GM12878 (cell line): ENCODE measurements at regions not wholly inside any gene's neighbourhood (a gene's known extent, or its start where the extent isn't known, plus 50 kb on each side); places are given as distances from the start of the nearest gene placed in this dataset.

Experiments
- ATAC-seq: fragments of 200-7000 bp; cut with Tn5 transposase; 3 replicates; pipeline ENCODE4 v1.9.1; 2020; ENCODE audit warnings: mild to moderate bottlenecking, moderate library complexity
- BruUV-seq: library from RNA; stranded (reverse); fragments of 400-500 nt; replicated peaks from 2 replicates; lab custom pipeline; 2021; lab: Mats Ljungman, UMichigan
- CTCF ChIA-PET: fragments of 300-600 bp; sonication (Branson Sonifier 250); formaldehyde crosslinking; extraction: SDS; loops from one replicate; lab custom pipeline; 2021; ENCODE audit warnings: inconsistent platforms; lab: Yijun Ruan, JAX
- POLR2A ChIA-PET: fragments of 350-600 bp; formaldehyde crosslinking; extraction: SDS; loops from one replicate; lab custom pipeline; 2021; ENCODE audit warnings: inconsistent platforms; lab: Charles Lee
- RAD21 ChIA-PET: fragments of 300-600 bp; sonication (Branson Sonifier 250); formaldehyde crosslinking; loops from one replicate; lab custom pipeline; 2023; ENCODE audit warnings: antibody characterized with exemption; ENCODE audit not compliant: unreplicated experiment; lab: Charles Lee
- SMC1A ChIA-PET: fragments of 300-600 bp; sonication (Branson Sonifier 250); formaldehyde crosslinking; loops from one replicate; lab custom pipeline; 2023; ENCODE audit not compliant: unreplicated experiment, uncharacterized antibody; lab: Charles Lee
- DNase-seq: peaks from one replicate; pipeline ENCODE4 v3.0.0-alpha.2; 2011; ENCODE audit warnings: low read depth, low spot score
- FAIRE-seq: peaks from 3 replicates; lab custom pipeline; 2011; peaks lifted over from hg19 to GRCh38; lab: Jason Lieb, UNC
- H2AFZ ChIP-seq: 2 replicates; pipeline ENCODE4 v1.6.0; 2011; ENCODE audit warnings: low read depth, low read length, control low read depth; ENCODE audit not compliant: control insufficient read depth
- H3K27ac ChIP-seq: 2 replicates; pipeline ENCODE4 v1.5.1; 2011; ENCODE audit warnings: control low read depth; ENCODE audit not compliant: control insufficient read depth, insufficient read depth
- H3K27me3 ChIP-seq, 2 experiments: replicated peaks in 1 of 2; 2 replicates each; pipeline versions ENCODE4 v1.6.0 to v1.6.1; 2011; ENCODE audit warnings: low read length in 1 of 2; ENCODE audit not compliant: control insufficient read depth in 2 of 2, insufficient read depth in 2 of 2
- H3K36me3 ChIP-seq, 2 experiments: 2 replicates each; pipeline ENCODE4 v1.5.1; 2011; ENCODE audit warnings: low read length in 1 of 2; ENCODE audit not compliant: control insufficient read depth in 2 of 2, insufficient read depth in 2 of 2
- H3K4me1 ChIP-seq: 2 replicates; pipeline ENCODE4 v1.6.1; 2011; ENCODE audit warnings: mild to moderate bottlenecking, low read length, moderate library complexity, mixed read lengths; ENCODE audit not compliant: control insufficient read depth, insufficient read depth
- H3K4me2 ChIP-seq: 2 replicates; pipeline ENCODE4 v1.6.0; 2011; ENCODE audit warnings: control low read depth; ENCODE audit not compliant: control insufficient read depth, insufficient read depth
- H3K4me3 ChIP-seq: fragments of 200-600 bp; sonication (generic); 2 replicates; pipeline ENCODE4 v1.5.1; 2016
- H3K79me2 ChIP-seq: 2 replicates; pipeline ENCODE4 v1.6.0; 2011; ENCODE audit warnings: low read length; ENCODE audit not compliant: control insufficient read depth, insufficient read depth
- H3K9ac ChIP-seq: 2 replicates; pipeline ENCODE4 v1.8.0; 2011; ENCODE audit warnings: low read length, control low read depth, mixed read lengths; ENCODE audit not compliant: control insufficient read depth, insufficient read depth
- H3K9me3 ChIP-seq: replicated peaks from 3 replicates; pipeline ENCODE4 v1.5.1; 2011; ENCODE audit warnings: mild to moderate bottlenecking, low read length; ENCODE audit not compliant: control insufficient read depth, insufficient read depth
- H4K20me1 ChIP-seq: 2 replicates; pipeline ENCODE4 v1.6.0; 2011; ENCODE audit not compliant: control insufficient read depth, insufficient read depth
- ASH2L ChIP-seq: fragments of 300-600, 200-600 bp; sonication (generic); IDR thresholded peaks from 2 replicates; pipeline ENCODE4 v1.6.1; 2017; ENCODE audit warnings: low read depth, mild to moderate bottlenecking, borderline replicate concordance
- IKZF2 ChIP-seq, 2 experiments: fragments of 450-650 bp; IDR thresholded peaks; 2 replicates each; pipeline ENCODE4 v1.6.1; 2017; ENCODE audit warnings: mild to moderate bottlenecking in 2 of 2, moderate library complexity in 2 of 2
- JUND ChIP-seq: IDR thresholded peaks from 2 replicates; pipeline ENCODE4 v1.6.1; 2012; ENCODE audit warnings: low read depth, mild to moderate bottlenecking, low read length, improper control_type of control experiment, moderate library complexity
- NR2C1 ChIP-seq: fragments of 450-650 bp; IDR thresholded peaks from 2 replicates; pipeline ENCODE4 v1.6.1; 2017; ENCODE audit warnings: antibody characterized with exemption, mild to moderate bottlenecking, moderate library complexity
- RFX5 ChIP-seq: IDR thresholded peaks from 2 replicates; pipeline ENCODE4 v1.6.1; 2011; ENCODE audit warnings: low read depth, low read length, improper control_type of control experiment
- SMARCA5 ChIP-seq: fragments of 450-650 bp; IDR thresholded peaks from 2 replicates; pipeline ENCODE4 v1.6.1; 2017; ENCODE audit warnings: mild to moderate bottlenecking
- SP1 ChIP-seq: IDR thresholded peaks from one replicate; pipeline ENCODE4 v1.6.1; 2011; ENCODE audit warnings: low read depth, low read length
- ZNF384 ChIP-seq: IDR thresholded peaks from 2 replicates; pipeline ENCODE4 v1.6.1; 2012; ENCODE audit warnings: low read depth, mild to moderate bottlenecking, low read length, improper control_type of control experiment, borderline replicate concordance
- ZNF622 ChIP-seq: fragments of 450-650 bp; IDR thresholded peaks from 2 replicates; pipeline ENCODE4 v1.6.1; 2017; ENCODE audit warnings: mild to moderate bottlenecking, inconsistent platforms
- ZSCAN29 ChIP-seq: fragments of 450-650 bp; IDR thresholded peaks from 2 replicates; pipeline ENCODE4 v1.6.1; 2017; ENCODE audit warnings: mild to moderate bottlenecking, moderate library complexity
- WGBS: methylation state at CpG from one replicate; pipeline ENCODE4 v1.1.6; 2016; ENCODE audit warnings: low lambda C conversion rate; ENCODE audit not compliant: insufficient replicate concordance, insufficient coverage; ENCODE audit errors: missing lambda C conversion rate; 5-methylcytosine and 5-hydroxymethylcytosine counted together
- in situ Hi-C: fragments of 300-500 bp; cut with MboI; formaldehyde crosslinking; loops from 9 replicates; pipeline ENCODE4 v1.14.3; 2018; ENCODE audit warnings: mixed read lengths
- intact Hi-C: fragments of 100-400 bp; cut with micrococcal nuclease; formaldehyde crosslinking; loops from one replicate; pipeline ENCODE4 v1.14.2; 2022; ENCODE audit not compliant: unreplicated experiment
- TF ChIP-seq, protein P1 (sequence below): fragments of 450-650 bp; formaldehyde crosslinking; IDR thresholded peaks from 2 replicates; pipeline ENCODE4 v1.4.0; 2020; ENCODE audit warnings: mild to moderate bottlenecking, moderate library complexity
- TF ChIP-seq, protein P2 (sequence below), 3 experiments: IDR thresholded peaks in 2 of 3; conservative IDR thresholded peaks in 1 of 3; 2 replicates each; pipeline ENCODE4 v1.5.1; 2011; ENCODE audit warnings: low read depth in 3 of 3, low read length in 3 of 3, mild to moderate bottlenecking in 3 of 3, control low read depth in 2 of 3, moderate library complexity in 2 of 3, inconsistent platforms in 1 of 3, mixed read lengths in 1 of 3; ENCODE audit not compliant: control insufficient read depth in 2 of 3, insufficient read depth in 1 of 3; ENCODE audit errors: extremely low read depth in 1 of 3
- TF ChIP-seq, protein P3 (sequence below): IDR thresholded peaks from 2 replicates; pipeline ENCODE4 v1.6.1; 2012; ENCODE audit warnings: low read depth, low read length, improper control_type of control experiment
- TF ChIP-seq, protein P4 (sequence below): fragments of 450-650 bp; formaldehyde crosslinking; IDR thresholded peaks from 2 replicates; pipeline ENCODE4 v1.4.0; 2022; ENCODE audit warnings: mild to moderate bottlenecking, moderate library complexity

DNA sequence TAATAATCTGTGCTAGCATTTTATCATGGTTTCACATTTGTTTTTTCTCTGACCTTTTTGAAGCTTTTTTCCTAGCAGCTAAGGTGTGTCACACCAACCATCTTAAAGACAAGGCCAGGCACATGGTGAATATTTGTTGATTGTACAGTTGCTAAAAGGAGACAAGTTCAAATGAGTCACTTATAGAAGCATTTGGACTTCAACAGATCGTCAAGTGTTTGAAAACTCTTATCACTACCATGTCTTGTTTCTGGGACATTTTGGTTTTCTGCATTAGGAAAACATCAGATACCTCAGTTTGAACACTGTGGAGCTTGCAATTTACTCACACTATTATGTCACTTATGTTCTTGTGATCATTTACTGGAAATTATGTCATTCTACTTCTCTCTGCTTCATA is 407.3 kb downstream of the USP25 start:
- Histone ChIP-seq H3K9ac (no peak overlapping the region), H2AFZ (no peak overlapping the region), H3K4me3 (no peak overlapping the region), H3K27me3 (no peaks in the 10 kb centered on the region), H3K79me2 (no peaks in the 10 kb centered on the region), H3K27ac (no peak overlapping the region), H4K20me1 (no peaks in the 10 kb centered on the region), H3K9me3 (no peaks in the 10 kb centered on the region; the same call in 2 of the 3 replicates), H3K4me1 (no peaks in the 10 kb centered on the region), H3K4me2 (no peak overlapping the region), H3K36me3 (no peaks in the 10 kb centered on the region)
- no TSS peak for BruUV-seq
- 0% methylated on average over 1 of the region's 1 CpG for whole genome bisulfite sequencing
- DNase-seq, result no peak
- TF ChIP-seq, protein P1, sequence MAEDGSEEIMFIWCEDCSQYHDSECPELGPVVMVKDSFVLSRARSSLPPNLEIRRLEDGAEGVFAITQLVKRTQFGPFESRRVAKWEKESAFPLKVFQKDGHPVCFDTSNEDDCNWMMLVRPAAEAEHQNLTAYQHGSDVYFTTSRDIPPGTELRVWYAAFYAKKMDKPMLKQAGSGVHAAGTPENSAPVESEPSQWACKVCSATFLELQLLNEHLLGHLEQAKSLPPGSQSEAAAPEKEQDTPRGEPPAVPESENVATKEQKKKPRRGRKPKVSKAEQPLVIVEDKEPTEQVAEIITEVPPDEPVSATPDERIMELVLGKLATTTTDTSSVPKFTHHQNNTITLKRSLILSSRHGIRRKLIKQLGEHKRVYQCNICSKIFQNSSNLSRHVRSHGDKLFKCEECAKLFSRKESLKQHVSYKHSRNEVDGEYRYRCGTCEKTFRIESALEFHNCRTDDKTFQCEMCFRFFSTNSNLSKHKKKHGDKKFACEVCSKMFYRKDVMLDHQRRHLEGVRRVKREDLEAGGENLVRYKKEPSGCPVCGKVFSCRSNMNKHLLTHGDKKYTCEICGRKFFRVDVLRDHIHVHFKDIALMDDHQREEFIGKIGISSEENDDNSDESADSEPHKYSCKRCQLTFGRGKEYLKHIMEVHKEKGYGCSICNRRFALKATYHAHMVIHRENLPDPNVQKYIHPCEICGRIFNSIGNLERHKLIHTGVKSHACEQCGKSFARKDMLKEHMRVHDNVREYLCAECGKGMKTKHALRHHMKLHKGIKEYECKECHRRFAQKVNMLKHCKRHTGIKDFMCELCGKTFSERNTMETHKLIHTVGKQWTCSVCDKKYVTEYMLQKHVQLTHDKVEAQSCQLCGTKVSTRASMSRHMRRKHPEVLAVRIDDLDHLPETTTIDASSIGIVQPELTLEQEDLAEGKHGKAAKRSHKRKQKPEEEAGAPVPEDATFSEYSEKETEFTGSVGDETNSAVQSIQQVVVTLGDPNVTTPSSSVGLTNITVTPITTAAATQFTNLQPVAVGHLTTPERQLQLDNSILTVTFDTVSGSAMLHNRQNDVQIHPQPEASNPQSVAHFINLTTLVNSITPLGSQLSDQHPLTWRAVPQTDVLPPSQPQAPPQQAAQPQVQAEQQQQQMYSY (CRISPR knock-in tag), result no peak
- TF ChIP-seq RFX5 (no peak), ZNF622 (no peak), IKZF2 (IDR thresholded peaks at IDR 0.05) (no peak), NR2C1 (no peak), ZSCAN29 (no peak), ZNF384 (no peak), ASH2L (no peak), SMARCA5 (no peak), JUND (no peak), SP1 (no peak)
- TF ChIP-seq, protein P2, sequence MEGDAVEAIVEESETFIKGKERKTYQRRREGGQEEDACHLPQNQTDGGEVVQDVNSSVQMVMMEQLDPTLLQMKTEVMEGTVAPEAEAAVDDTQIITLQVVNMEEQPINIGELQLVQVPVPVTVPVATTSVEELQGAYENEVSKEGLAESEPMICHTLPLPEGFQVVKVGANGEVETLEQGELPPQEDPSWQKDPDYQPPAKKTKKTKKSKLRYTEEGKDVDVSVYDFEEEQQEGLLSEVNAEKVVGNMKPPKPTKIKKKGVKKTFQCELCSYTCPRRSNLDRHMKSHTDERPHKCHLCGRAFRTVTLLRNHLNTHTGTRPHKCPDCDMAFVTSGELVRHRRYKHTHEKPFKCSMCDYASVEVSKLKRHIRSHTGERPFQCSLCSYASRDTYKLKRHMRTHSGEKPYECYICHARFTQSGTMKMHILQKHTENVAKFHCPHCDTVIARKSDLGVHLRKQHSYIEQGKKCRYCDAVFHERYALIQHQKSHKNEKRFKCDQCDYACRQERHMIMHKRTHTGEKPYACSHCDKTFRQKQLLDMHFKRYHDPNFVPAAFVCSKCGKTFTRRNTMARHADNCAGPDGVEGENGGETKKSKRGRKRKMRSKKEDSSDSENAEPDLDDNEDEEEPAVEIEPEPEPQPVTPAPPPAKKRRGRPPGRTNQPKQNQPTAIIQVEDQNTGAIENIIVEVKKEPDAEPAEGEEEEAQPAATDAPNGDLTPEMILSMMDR (IDR thresholded peaks at IDR 0.05 in 2 of 3, conservative IDR thresholded peaks at IDR 0.05 in 1 of 3; ENCODE audit: control insufficient read depth in 2 of 3, extremely low read depth in 1 of 3, insufficient read depth in 1 of 3, low read depth in 3 of 3, low read length in 3 of 3), result no peak
- TF ChIP-seq, protein P3, sequence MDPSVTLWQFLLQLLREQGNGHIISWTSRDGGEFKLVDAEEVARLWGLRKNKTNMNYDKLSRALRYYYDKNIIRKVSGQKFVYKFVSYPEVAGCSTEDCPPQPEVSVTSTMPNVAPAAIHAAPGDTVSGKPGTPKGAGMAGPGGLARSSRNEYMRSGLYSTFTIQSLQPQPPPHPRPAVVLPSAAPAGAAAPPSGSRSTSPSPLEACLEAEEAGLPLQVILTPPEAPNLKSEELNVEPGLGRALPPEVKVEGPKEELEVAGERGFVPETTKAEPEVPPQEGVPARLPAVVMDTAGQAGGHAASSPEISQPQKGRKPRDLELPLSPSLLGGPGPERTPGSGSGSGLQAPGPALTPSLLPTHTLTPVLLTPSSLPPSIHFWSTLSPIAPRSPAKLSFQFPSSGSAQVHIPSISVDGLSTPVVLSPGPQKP, result no peak
- TF ChIP-seq, protein P4, sequence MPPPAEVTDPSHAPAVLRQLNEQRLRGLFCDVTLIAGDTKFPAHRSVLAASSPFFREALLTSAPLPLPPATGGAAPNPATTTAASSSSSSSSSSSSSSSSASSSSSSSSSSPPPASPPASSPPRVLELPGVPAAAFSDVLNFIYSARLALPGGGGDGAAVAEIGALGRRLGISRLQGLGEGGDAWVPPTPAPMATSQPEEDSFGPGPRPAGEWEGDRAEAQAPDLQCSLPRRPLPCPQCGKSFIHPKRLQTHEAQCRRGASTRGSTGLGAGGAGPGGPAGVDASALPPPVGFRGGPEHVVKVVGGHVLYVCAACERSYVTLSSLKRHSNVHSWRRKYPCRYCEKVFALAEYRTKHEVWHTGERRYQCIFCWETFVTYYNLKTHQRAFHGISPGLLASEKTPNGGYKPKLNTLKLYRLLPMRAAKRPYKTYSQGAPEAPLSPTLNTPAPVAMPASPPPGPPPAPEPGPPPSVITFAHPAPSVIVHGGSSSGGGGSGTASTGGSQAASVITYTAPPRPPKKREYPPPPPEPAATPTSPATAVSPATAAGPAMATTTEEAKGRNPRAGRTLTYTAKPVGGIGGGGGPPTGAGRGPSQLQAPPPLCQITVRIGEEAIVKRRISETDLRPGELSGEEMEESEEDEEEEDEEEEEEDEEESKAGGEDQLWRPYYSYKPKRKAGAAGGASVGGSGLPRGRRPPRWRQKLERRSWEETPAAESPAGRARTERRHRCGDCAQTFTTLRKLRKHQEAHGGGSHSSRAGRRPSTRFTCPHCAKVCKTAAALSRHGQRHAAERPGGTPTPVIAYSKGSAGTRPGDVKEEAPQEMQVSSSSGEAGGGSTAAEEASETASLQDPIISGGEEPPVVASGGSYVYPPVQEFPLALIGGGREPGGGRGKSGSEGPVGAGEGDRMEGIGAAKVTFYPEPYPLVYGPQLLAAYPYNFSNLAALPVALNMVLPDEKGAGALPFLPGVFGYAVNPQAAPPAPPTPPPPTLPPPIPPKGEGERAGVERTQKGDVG, result no peak
- no peak for ATAC-seq
- intact Hi-C loops (no loop called here), in situ Hi-C loops (no loop called here)
- POLR2A ChIA-PET, result interaction anchor here (0.6 kb wide), 1 partner anchor 552 kb away, joined by 3 read pairs; no protein-coding TSS in a partner anchor
- SMC1A ChIA-PET, result no interaction called here
- RAD21 ChIA-PET, result no interaction called here
- no peak for FAIRE-seq
- CTCF ChIA-PET, result interaction anchor here (0.5 kb wide), 1 partner anchor 18 kb away, joined by 3 read pairs; no protein-coding TSS in a partner anchor
